Suprapubic skin (tissue), 3 donors: ENCODE measurements at regions not wholly inside any gene's neighbourhood (a gene's known extent, or its start where the extent isn't known, plus 50 kb on each side); places are given as distances from the start of the nearest gene placed in this dataset.

ENCODE experiments used
- EP300 ChIP-seq: sonication (generic); formaldehyde crosslinking; IDR thresholded peaks from one replicate; pipeline ENCODE4 v1.6.1; 2017; ENCODE audit warnings: antibody characterized with exemption
- POLR2A ChIP-seq, 2 donors: fragments of 450-650 bp; IDR thresholded peaks; one replicate each; pipeline ENCODE4 v1.6.1; 2017; ENCODE audit warnings: antibody characterized with exemption in 2 of 2, mild to moderate bottlenecking in 2 of 2, moderate library complexity in 2 of 2
- TF ChIP-seq, protein P1 (sequence below), 2 donors: fragments of 200-600 bp in 1 of 2; fragments of 450-650 bp in 1 of 2; sonication (generic) in 1 of 2; IDR thresholded peaks; one replicate each; pipeline ENCODE4 v1.5.1; 2016 to 2019; ENCODE audit warnings: antibody characterized with exemption in 2 of 2, mild to moderate bottlenecking in 1 of 2, moderate library complexity in 1 of 2

DNA sequence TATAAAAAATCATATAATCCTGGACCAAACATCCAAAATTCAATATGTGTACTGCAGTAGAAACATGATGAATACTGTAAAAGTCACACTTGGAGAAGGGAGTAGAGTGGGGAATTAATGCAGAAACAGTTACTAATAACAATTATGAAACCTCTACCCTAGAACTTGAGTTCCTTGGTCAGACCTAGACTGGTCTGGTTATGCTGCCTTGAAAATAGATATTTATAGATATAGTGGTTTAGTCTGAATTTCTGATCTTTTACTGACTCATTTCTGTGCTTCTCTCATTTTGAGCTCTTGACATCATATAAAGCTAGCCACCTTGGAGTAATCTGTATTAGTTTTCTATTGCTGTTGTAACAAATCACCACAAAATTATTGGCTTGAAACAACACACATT lies 808.7 kb upstream of the CDH10 start:
- TF ChIP-seq, protein P1, sequence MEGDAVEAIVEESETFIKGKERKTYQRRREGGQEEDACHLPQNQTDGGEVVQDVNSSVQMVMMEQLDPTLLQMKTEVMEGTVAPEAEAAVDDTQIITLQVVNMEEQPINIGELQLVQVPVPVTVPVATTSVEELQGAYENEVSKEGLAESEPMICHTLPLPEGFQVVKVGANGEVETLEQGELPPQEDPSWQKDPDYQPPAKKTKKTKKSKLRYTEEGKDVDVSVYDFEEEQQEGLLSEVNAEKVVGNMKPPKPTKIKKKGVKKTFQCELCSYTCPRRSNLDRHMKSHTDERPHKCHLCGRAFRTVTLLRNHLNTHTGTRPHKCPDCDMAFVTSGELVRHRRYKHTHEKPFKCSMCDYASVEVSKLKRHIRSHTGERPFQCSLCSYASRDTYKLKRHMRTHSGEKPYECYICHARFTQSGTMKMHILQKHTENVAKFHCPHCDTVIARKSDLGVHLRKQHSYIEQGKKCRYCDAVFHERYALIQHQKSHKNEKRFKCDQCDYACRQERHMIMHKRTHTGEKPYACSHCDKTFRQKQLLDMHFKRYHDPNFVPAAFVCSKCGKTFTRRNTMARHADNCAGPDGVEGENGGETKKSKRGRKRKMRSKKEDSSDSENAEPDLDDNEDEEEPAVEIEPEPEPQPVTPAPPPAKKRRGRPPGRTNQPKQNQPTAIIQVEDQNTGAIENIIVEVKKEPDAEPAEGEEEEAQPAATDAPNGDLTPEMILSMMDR (IDR thresholded peaks at IDR 0.05) = no peak
- TF ChIP-seq POLR2A (IDR thresholded peaks at IDR 0.05) = no peak
- TF ChIP-seq EP300 = no peak
